GM12875 (cell line): ENCODE measurements at regions not wholly inside any gene's neighbourhood (a gene's known extent, or its start where the extent isn't known, plus 50 kb on each side); places are given as distances from the start of the nearest gene placed in this dataset.

Experiments
- H3K4me3 ChIP-seq: one replicate; pipeline ENCODE4 v1.5.1; 2011; ENCODE audit warnings: low read depth, low read length, control low read depth
- TF ChIP-seq, protein P1 (sequence below): IDR thresholded peaks from 2 replicates; pipeline ENCODE4 v1.5.1; 2011; ENCODE audit warnings: low read depth, mild to moderate bottlenecking, control low read depth, inconsistent platforms, low read length, moderate library complexity, borderline replicate concordance; ENCODE audit not compliant: insufficient read depth

- TF ChIP-seq, protein P1, sequence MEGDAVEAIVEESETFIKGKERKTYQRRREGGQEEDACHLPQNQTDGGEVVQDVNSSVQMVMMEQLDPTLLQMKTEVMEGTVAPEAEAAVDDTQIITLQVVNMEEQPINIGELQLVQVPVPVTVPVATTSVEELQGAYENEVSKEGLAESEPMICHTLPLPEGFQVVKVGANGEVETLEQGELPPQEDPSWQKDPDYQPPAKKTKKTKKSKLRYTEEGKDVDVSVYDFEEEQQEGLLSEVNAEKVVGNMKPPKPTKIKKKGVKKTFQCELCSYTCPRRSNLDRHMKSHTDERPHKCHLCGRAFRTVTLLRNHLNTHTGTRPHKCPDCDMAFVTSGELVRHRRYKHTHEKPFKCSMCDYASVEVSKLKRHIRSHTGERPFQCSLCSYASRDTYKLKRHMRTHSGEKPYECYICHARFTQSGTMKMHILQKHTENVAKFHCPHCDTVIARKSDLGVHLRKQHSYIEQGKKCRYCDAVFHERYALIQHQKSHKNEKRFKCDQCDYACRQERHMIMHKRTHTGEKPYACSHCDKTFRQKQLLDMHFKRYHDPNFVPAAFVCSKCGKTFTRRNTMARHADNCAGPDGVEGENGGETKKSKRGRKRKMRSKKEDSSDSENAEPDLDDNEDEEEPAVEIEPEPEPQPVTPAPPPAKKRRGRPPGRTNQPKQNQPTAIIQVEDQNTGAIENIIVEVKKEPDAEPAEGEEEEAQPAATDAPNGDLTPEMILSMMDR = no peak
- no peak overlapping the region for H3K4me3 ChIP-seq
Measured at GRCh38 chr14:71532790-71533189, 399.4 kb upstream of the RGS6 start.

DNA sequence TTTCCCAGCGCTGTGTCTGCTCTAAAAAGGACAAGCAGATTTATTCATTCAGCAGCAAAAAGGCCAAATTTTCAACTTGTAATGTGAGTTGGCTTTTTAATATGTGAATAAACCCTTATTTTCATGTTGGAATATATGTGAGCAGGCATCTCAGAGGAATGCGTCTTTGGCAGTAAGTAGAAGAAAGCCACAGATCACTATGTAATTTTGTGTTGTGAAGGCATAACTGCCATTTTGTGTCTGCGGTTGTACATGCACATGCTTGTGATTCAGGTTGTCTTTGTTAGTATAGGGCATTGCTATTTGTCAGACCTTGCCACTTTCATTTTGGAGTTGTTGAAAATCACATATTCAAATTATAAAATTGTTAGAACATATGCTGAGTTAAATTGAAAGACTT lies 398.8 kb upstream of the RGS6 start:
- TF ChIP-seq, protein P1 = no peak

DNA sequence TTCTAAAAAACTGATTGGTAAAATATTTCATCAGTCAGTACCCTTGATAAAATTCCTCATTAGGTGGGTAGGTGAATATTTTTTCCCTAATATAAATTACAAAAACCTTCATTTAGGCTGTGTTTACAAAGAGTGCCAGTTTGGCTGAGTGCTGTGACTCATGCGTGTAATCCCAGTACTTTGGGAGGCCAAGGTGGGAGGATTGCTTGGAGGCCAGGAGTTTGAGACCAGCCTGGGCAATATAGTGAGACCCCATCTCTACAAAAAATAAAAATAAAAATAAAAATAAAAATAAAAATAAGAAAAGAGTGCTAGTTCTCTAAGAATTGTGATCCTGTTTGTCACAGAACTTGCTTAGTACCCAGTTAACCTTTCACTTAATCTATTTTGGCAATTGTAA lies 398.4 kb upstream of the RGS6 start:
- TF ChIP-seq, protein P1 = no peak
- H3K4me3 ChIP-seq = no peak overlapping the region

More for the DNA sequence above, 398.8 kb upstream of the RGS6 start:
- no peak overlapping the region for H3K4me3 ChIP-seq

- TF ChIP-seq, protein P1 = no peak
- no peak overlapping the region for H3K4me3 ChIP-seq
Measured at GRCh38 chr14:71534506-71534905, 397.7 kb upstream of the RGS6 start.

- TF ChIP-seq, protein P1 = no peak
- H3K4me3 ChIP-seq = no peak overlapping the region
Measured at GRCh38 chr14:71536015-71536740, 396.1 kb upstream of the RGS6 start.

DNA sequence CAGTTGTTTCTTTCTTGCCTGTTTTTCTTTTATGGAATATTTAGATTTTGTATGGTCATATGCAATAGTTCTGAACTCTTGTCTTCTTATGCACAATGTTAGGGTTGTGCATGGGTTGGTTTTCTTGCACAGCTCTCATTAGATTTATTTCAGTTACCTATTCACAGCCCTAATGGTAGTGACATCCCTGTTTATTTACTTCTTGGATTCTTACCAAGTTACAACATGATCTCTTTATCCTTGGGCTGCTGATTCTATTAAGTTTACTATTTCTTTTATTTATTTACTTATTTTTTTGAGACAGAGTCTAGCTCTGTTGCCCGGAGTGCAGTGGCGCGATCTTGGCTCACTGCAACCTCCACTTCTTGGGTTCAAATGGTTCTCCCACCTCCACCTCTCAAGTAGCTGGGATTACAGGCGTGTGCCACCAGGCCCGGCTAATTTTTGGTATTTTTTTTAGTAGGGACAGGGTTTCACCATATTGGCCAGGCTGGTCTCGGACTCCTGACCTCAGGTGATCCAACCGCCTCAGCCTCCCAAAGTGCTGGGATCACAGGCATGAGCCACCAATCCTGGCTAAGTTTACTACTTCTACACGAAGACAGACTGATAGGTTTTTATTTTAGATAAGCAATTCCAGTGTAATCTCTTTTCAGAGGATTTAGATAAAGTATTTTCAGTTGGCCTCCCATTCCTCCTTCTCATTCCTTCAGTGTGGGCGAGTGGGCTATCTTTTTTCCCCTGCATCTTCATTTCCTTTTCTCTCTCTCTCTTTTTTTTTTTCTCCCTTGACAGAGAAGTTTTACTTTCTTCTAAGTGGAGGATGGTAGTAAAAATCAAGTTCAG lies 395.1 kb upstream of the RGS6 start:
- TF ChIP-seq, protein P1 = no peak
- H3K4me3 ChIP-seq = no peak overlapping the region
